ENCODE measurements at regions not wholly inside any gene's neighbourhood (a gene's known extent, or its start where the extent isn't known, plus 50 kb on each side); places are given as distances from the start of the nearest gene placed in this dataset.

DNA sequence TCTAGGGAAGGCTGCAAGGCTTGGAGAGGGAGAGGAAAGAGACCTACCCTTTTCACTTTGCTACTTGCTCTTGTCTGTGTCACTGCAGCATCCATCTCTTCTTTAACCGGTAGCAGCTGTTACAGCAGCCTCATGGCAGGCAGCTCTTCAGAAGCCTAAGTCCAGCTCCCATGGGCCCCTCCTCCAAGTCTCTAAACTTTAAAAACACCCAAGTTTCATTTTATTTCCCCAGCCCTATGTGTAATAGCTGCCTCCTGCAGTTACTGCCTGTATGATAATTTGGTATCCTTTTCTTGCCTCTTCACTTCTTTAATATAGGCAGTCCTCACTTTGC is 313.1 kb upstream of the PIK3R1 start:
- TF ChIP-seq, protein P1, sequence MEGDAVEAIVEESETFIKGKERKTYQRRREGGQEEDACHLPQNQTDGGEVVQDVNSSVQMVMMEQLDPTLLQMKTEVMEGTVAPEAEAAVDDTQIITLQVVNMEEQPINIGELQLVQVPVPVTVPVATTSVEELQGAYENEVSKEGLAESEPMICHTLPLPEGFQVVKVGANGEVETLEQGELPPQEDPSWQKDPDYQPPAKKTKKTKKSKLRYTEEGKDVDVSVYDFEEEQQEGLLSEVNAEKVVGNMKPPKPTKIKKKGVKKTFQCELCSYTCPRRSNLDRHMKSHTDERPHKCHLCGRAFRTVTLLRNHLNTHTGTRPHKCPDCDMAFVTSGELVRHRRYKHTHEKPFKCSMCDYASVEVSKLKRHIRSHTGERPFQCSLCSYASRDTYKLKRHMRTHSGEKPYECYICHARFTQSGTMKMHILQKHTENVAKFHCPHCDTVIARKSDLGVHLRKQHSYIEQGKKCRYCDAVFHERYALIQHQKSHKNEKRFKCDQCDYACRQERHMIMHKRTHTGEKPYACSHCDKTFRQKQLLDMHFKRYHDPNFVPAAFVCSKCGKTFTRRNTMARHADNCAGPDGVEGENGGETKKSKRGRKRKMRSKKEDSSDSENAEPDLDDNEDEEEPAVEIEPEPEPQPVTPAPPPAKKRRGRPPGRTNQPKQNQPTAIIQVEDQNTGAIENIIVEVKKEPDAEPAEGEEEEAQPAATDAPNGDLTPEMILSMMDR (IDR thresholded peaks at IDR 0.05): no peak
- no peak for TF ChIP-seq POLR2A (IDR thresholded peaks at IDR 0.05)

Measured in vagina (tissue), 2 donors.